ENCODE measurements at regions not wholly inside any gene's neighbourhood (a gene's known extent, or its start where the extent isn't known, plus 50 kb on each side); places are given as distances from the start of the nearest gene placed in this dataset.
A peak's percentile ranks its signal among the peaks of the same experiment; 100 is the strongest.

DNA sequence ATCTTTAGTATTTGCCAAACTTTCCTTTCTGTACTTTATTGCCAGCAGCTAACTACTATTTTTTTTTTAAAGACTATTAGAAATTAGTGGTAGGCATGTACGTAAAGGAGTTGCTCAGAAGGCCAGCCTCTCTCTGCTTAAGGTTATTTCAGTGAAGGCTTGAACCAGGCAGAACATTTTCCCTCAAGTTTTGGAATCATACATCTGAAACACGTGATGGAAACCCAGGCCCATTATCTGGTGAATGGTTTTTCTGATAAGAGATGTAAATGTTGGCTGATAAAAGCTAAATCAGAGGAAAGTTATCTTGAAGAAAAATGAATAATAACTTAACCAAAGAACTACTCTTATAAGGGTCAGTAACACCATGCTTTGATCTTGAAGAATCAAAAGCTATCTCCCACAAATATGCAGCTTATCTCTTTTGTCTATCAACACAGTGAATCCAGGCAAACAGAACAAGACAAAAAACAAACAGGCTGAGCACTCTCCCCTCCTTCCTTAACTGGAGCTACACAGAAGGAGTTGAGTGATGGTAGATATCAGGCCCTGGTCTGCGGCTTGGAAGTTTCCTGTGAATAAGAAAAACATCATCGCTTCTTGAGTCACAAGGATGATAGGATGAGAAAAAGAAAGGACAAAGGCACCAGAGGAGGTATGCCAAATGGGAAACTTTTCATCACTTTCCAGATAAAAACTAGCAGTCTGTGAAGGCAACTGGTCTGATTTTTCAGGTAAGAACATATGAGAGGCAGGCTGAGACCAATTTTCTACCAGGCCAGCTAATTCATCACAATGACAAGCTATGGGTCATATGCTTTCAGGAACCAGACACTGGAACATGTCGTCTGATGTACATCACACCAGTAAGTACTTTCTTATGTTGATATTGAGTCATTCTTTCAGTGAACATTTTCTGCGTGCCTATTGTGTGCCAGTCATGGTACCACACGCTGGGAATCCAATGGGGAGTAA is 88.4 kb upstream of the STK17B start:
- peaks cover 59% of the 10 kb centered on the region for H3K4me1 ChIP-seq (ENCODE audit: insufficient read depth, low read length, severe bottlenecking)
- H3K9me3 ChIP-seq (ENCODE audit: low read length): no peaks in the 10 kb centered on the region
- no peaks in the 10 kb centered on the region for H4K20me1 ChIP-seq (ENCODE audit: insufficient read depth, low read length)
- no peaks in the 10 kb centered on the region for H3K36me3 ChIP-seq (ENCODE audit: insufficient read depth, low read length)
- H2AFZ ChIP-seq (ENCODE audit: low read length): peak overlapping the region; percentile 77; the same call in 1 of the 2 replicates
- peak overlapping the region; percentile 96 for H3K27ac ChIP-seq (ENCODE audit: low read depth, low read length, poor library complexity, severe bottlenecking)
- H3K4me3 ChIP-seq (ENCODE audit: low read depth, low read length, poor library complexity, severe bottlenecking): peak overlapping the region; percentile 25
- H3K27me3 ChIP-seq (ENCODE audit: insufficient read depth, low read length): no peaks in the 10 kb centered on the region
- no peaks in the 10 kb centered on the region for H3K9me2 ChIP-seq (ENCODE audit: low read depth, low read length)
- H3K9ac ChIP-seq (ENCODE audit: low read length): peak overlapping the region; percentile 41; the same call in 1 of the 2 replicates
- peak overlapping the region; percentile 60 for H3K4me2 ChIP-seq (ENCODE audit: low read length)
- no peaks in the 10 kb centered on the region for H3K79me2 ChIP-seq (ENCODE audit: insufficient read depth, low read length)
- H3F3A ChIP-seq (ENCODE audit: insufficient read depth, low read length): no peaks in the 10 kb centered on the region
- TF ChIP-seq EZH2 (IDR thresholded peaks at IDR 0.05; ENCODE audit: borderline replicate concordance, low read length): no peak
- TF ChIP-seq, protein P1, sequence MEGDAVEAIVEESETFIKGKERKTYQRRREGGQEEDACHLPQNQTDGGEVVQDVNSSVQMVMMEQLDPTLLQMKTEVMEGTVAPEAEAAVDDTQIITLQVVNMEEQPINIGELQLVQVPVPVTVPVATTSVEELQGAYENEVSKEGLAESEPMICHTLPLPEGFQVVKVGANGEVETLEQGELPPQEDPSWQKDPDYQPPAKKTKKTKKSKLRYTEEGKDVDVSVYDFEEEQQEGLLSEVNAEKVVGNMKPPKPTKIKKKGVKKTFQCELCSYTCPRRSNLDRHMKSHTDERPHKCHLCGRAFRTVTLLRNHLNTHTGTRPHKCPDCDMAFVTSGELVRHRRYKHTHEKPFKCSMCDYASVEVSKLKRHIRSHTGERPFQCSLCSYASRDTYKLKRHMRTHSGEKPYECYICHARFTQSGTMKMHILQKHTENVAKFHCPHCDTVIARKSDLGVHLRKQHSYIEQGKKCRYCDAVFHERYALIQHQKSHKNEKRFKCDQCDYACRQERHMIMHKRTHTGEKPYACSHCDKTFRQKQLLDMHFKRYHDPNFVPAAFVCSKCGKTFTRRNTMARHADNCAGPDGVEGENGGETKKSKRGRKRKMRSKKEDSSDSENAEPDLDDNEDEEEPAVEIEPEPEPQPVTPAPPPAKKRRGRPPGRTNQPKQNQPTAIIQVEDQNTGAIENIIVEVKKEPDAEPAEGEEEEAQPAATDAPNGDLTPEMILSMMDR (IDR thresholded peaks at IDR 0.05; ENCODE audit: low read length): no peak

DNA sequence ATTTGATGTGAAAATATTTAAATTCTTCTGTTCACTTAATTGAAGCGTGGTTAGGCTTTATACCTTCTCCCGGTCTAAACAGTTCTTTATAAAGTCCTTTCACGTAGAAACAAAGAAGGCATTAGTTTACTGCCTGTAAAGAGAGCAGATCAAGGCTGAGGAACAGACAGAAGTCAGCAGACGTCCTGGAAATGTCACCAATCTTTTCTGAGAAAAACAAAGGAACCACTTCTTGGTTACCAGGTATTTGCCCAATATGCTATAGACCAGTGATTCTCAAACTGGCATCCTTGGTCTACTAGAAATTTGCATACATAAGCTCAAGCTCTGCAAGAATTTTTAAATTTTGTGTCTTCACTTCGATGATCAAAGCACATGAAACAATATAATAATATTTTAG is 89.2 kb upstream of the STK17B start:
- H3K9me3 ChIP-seq (ENCODE audit: low read length): no peaks in the 10 kb centered on the region
- H3K79me2 ChIP-seq (ENCODE audit: insufficient read depth, low read length): no peaks in the 10 kb centered on the region
- peak overlapping the region; percentile 96 for H3K27ac ChIP-seq (ENCODE audit: low read depth, low read length, poor library complexity, severe bottlenecking)
- no peaks in the 10 kb centered on the region for H3K27me3 ChIP-seq (ENCODE audit: insufficient read depth, low read length)
- peak overlapping the region; percentile 25 for H3K4me3 ChIP-seq (ENCODE audit: low read depth, low read length, poor library complexity, severe bottlenecking)
- no peaks in the 10 kb centered on the region for H4K20me1 ChIP-seq (ENCODE audit: insufficient read depth, low read length)
- peak overlapping the region; percentile 60 for H3K4me2 ChIP-seq (ENCODE audit: low read length)
- peak overlapping the region; percentile 41; the same call in 1 of the 2 replicates for H3K9ac ChIP-seq (ENCODE audit: low read length)
- peaks cover 64% of the 10 kb centered on the region for H3K4me1 ChIP-seq (ENCODE audit: insufficient read depth, low read length, severe bottlenecking)
- no peaks in the 10 kb centered on the region for H3K9me2 ChIP-seq (ENCODE audit: low read depth, low read length)
- H3K36me3 ChIP-seq (ENCODE audit: insufficient read depth, low read length): no peaks in the 10 kb centered on the region
- peak overlapping the region; percentile 77; the same call in 1 of the 2 replicates for H2AFZ ChIP-seq (ENCODE audit: low read length)
- no peaks in the 10 kb centered on the region; the same call in 1 of the 2 replicates for H3F3A ChIP-seq (ENCODE audit: insufficient read depth, low read length)
- TF ChIP-seq, protein P1 (IDR thresholded peaks at IDR 0.05; ENCODE audit: low read length): no peak
- no peak for TF ChIP-seq EZH2 (IDR thresholded peaks at IDR 0.05; ENCODE audit: borderline replicate concordance, low read length)

DNA sequence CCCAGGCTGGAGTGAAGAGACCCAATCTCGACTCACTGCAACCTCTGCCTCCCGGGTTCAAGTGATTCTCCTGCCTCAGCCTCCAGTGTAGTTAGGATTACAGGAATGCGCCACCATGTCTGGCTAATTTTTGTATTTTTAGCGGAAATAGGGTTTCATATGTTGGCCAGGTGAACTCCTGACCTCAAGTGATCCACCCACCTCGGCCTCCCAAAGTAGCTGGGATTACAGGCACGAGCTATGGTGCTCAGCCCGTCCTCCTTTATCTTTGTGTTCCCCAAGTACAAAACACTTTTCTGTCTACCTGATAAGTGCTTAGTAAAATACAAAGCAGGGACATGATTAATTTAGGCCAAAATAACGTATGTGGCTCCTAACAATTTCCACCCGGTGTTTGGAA is 91.2 kb upstream of the STK17B start:
- H3K4me2 ChIP-seq (ENCODE audit: low read length): peak overlapping the region; percentile 66
- no peaks in the 10 kb centered on the region for H3K36me3 ChIP-seq (ENCODE audit: insufficient read depth, low read length)
- no peaks in the 10 kb centered on the region for H3K27me3 ChIP-seq (ENCODE audit: insufficient read depth, low read length)
- peak overlapping the region; percentile 69 for H3K9ac ChIP-seq (ENCODE audit: low read length)
- no peak for TF ChIP-seq EZH2 (IDR thresholded peaks at IDR 0.05; ENCODE audit: borderline replicate concordance, low read length)
- TF ChIP-seq, protein P1 (IDR thresholded peaks at IDR 0.05; ENCODE audit: low read length): no peak
- H3K79me2 ChIP-seq (ENCODE audit: insufficient read depth, low read length): no peaks in the 10 kb centered on the region
- H3K9me2 ChIP-seq (ENCODE audit: low read depth, low read length): no peaks in the 10 kb centered on the region
- peak overlapping the region; percentile 32 for H3K4me3 ChIP-seq (ENCODE audit: low read depth, low read length, poor library complexity, severe bottlenecking)
- H3K9me3 ChIP-seq (ENCODE audit: low read length): no peaks in the 10 kb centered on the region
- H3K27ac ChIP-seq (ENCODE audit: low read depth, low read length, poor library complexity, severe bottlenecking): peak overlapping the region; percentile 96
- H4K20me1 ChIP-seq (ENCODE audit: insufficient read depth, low read length): no peaks in the 10 kb centered on the region
- H3F3A ChIP-seq (ENCODE audit: insufficient read depth, low read length): peaks cover 8% of the 10 kb centered on the region; the same call in 1 of the 2 replicates
- peaks cover 73% of the 10 kb centered on the region for H3K4me1 ChIP-seq (ENCODE audit: insufficient read depth, low read length, severe bottlenecking)
- H2AFZ ChIP-seq (ENCODE audit: low read length): peak overlapping the region; percentile 77; the same call in 1 of the 2 replicates

Data from OCI-LY1 (cell line).